SW 1271 (cell line): ENCODE measurements at regions not wholly inside any gene's neighbourhood (a gene's known extent, or its start where the extent isn't known, plus 50 kb on each side); places are given as distances from the start of the nearest gene placed in this dataset.
A peak's percentile ranks its signal among the peaks of the same experiment; 100 is the strongest.
"Not testable (repeated sequence)": the region's sequence is repeated elsewhere in the genome, so short reads cannot be mapped to it uniquely, and the experiment has no call there.

Experiments
- DNase-seq, 2 experiments: peaks; one replicate each; lab custom pipeline; 2025; lab: John Stamatoyannopoulos, UW

DNA sequence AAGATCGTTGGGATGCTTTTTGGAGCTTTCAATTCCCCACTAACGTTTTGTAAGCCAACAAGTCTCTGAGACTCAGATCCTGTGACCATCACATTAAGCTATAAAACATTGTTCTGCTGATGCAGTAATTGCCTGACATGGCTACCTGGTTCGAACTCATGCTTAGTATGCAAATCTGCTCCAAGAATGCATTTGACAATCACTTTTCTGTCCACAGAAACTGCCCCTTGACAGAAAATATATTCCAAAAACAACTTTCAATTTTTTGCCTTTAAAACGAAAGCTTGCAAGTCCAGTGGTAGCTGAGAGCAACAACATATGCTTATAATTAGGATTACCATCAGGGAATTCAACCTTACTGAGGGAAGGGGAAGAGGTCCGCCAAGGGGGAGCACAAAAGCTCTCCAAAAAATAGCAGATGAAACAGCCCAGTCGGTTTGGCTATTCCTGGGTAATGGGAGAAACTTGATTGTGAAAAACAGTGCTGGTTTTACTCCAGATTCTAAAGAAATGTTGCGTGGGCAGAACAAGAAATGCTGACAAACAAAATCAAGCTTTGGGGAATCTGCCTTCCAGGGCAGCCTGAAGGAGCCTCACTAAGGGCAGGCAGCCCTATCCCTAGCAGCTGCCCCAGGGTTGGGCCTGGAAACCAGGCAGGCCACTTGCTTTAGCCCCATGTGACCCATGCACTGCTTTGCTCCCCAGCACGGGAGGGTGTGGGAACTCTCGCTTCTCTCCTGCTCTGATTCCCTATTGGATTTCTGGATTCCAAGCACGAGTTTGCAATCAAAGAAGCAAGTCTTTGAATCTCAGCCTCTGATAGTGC is 160.7 kb upstream of the LDB2 start:
- no peak for DNase-seq

DNA sequence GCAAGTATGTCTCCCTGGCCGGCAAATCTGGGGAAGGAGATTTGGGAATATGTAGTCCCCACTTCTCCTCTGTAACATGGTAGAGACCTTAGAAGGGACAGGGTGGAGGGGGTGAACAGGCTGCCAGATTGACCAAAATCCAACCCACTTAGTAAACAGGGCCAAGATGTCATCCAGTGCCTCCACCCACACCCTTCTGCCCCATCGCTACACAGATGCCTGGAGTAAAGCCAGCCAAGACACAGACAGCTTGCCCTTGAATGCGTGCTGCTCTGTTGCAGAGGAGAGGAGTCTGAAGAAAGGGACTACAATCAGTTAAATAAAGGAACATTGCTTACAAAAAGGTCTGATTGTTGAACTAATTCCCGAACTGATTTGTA is 160.1 kb upstream of the LDB2 start:
- no peak for DNase-seq

DNA sequence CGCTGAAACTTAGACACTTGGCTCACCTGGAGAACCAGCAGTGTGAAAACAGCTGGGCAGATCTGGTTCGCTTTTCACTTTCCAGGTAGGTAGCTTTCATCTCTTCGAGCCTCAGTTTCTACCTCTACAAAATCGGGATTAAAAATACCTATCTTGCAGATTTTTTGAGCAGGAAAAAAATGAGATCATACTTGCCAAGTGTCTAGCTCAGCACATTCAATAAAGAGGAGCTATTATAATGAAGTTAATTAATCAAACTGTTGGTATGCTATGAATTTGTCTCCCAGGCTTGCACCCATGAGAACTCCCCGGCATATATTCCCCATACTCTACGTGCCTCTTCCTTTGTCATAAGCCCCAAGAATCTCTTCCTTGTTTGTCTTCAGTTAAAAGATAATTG is 158.6 kb upstream of the LDB2 start:
- DNase-seq: no peak

DNA sequence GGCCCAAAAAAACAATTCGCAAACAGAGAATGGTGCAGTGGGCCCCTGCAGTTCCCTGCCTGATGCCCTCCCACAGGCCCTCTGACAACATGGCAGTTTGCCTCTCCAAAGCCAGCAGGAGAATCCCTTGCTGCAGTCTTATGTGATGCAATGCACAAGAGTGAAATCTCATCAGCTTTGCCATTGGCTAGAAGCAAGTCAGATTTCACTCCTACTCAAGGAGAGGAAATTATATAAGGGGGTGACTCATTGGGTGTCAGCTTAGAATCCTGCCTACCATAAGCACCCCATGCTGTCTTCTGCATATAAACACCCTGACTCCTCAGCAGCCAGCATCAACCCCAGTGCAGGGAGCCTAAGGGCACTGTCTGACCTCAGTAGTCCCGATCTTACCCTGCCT is 157.3 kb upstream of the LDB2 start:
- no peak for DNase-seq

DNA sequence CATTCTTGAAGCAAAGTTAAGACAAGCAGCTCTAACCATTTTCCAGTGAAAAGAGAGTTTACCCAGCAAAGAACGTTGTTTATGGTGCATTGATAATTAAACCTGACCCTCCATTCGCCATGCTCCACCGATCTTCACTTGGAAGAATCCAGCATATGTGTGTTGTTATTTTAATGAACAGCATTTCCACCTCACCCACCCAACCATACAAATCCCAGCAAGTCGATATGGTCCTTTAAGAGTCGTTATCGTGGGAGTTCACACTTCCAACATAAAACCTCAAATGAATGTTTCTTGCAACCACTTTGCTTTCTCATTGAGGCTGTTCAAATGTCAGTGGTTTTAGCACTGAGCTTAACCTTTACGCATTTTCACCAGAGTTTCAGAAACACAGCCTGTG is 147.4 kb upstream of the LDB2 start:
- no peak for DNase-seq

DNA sequence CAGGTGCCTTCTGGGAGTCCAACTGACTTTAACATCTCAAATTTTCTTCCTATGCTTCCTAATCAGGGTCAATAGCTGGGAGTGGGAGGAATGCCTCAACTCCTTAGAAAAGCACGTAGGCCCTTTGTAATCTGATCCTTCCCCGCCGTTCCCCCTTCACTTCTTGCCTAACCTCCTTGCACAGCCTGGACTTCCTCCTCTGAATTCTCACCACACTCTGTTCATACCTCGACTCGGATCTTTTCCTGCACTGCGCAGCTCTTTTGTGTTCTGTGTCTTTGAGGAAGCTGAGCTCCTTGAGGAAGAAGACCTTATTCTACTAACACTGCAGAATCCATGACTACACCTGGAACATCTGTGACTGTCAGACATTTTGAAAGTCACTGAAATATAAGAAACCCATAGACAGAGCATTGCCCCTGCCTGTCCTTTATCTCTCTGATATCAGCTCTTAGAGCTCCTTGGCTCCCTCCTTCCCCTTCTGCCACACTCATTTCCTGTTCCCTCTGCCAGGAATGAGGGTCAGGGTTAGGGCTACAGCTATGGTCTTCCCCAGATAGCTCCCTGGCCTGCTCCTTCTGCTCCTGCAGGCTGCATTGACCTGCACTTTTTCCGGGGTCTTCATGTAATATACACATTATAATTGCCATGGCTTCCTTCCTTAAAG is 140.2 kb upstream of the LDB2 start:
- DNase-seq: no peak

DNA sequence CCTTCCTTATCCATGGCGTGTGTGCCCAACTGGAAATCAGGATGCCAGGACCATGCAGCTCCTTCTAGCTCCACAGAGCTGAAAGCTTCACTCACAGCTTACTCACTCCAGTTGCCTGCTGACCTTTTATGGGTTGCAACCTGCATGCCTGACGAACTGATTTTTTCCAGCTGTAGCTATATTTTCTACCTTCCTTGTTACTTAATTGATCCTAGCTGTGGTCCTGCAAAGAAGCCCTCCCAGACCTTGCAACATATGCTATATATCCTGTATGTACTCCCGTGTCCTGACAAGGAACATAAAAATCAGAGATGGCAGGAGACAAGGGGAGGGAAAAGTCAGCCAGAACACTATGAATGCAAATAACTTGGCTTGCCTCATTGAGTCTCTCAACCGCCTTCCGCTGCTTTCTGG is 135.3 kb upstream of the LDB2 start:
- DNase-seq: no peak

DNA sequence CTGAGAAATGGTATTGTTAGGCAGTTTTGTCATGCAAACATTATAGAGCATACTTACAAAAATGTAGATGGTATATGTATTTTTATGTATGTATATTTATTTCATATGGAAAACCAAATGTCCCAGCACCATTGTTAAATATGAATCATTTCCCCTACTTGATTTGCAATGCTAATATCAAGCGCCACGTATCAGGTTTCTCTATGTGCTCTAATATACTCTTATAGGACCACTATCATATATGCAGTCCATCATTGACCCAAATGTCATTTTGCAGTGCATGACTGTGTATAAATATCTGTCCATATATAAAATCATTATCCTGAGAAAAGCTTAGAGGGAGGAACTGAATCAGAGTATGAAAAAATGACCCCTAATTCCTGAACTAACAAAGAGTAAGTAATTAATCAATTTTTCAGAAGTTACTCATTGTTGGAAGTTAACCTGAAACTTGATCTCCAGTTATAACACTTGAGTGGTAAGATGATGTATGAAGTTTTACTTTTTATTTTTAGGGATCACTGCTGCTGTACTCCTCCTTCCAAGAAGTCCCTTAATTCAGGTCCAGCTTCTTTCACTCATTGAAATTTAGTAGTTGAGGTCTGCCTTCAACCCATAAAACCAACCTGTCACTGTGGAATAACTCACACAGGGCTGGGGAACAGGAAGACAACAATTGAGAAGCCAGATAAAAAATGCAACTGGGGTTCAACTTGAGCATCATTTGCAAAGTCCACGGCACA is 134.8 kb upstream of the LDB2 start:
- no peak for DNase-seq

DNA sequence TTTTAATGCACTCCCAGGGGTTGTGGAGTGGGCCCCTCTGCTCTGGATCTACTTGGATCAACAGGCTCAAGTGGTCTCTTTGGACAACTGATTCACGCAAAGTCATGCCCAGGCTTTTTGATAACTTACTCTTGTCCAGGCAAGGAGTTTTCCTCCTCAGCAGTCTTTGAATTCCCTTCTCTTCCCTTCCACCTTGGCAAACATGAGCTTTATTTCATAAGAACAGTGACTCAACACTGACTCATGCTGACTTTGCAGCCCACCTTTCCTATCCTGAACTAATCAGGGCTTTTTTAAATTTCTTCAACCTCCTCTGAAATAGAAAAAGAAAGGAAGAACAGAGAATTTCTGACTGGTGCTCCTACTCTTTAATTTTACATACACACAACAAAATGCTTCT is 132.1 kb upstream of the LDB2 start:
- peak; percentile 41 to 54 for DNase-seq

DNA sequence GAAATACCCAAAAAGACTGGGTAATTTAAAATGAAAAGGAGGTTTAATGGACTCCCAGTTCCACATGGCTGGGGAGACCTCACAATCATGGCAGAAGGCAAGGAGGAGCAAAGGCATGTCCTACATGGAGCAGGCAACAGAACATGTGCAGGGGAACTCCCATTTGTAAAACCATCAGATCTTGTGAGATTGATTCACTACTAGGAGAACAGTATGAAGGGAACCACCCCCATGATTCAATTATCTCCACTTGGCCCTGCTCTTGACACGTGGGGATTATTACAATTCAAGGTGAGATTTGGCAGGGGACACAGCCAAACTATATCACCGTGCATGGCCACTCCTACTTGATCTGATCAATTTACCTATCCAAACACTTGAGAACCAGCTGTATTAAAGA is 131.5 kb upstream of the LDB2 start:
- DNase-seq: no peak

DNA sequence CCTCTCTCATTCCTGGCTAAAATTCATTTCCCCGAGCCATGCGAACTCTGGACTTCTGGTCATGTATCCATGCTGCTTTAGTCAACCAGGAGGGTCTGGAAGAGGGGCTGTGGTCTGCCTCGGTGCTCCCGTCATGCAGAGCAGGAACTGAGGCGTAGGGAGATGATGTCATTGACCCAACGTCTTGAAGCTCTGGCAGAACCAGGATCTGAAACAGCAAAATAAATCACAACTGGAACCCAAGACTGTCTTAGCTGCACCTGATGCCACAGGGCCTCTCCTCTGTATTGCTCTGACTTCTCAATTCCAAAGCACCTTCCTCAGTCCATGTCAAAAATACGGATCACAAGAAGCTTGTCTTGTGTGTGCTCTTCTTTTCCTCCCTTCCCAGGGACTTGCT is 131.0 kb upstream of the LDB2 start:
- no peak for DNase-seq

DNA sequence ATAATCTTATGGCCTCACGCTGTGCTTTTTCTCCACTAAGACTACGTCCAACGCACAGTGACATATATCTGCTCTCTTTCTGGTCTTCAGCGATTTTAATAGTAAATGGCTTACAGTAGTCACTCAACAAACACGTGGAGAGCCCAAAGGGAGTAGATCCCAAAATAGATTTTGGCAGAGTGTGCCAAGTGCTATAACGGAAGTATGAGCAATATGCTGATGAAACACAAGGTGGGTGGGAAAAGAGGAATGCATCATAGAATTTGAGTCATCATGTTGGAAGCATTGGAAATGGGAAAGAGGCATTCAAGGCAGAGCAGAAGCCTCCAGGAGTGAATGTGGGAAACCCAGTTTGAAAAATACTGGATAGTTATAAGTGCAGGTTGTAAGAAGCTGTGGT is 129.1 kb upstream of the LDB2 start:
- peak; percentile 13 to 65 for DNase-seq

DNA sequence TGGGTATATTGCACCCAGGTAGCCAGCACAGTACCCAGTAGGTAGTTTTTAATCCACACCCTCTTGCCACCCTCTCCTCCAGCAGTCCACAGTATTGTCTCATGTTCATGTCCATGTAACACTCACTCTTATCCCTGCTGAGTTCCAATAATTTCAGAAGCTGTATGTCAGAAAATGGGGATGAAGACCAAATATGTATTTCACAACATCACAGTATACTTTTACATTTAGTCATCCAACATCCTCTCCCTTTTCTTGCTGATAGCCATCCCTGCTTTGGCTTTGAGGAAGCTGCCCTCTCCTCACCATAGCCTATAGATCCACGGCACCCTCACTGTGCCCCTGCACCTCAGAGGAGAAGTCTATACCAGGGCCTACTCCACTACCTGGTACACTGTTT is 126.0 kb upstream of the LDB2 start:
- no peak for DNase-seq

DNA sequence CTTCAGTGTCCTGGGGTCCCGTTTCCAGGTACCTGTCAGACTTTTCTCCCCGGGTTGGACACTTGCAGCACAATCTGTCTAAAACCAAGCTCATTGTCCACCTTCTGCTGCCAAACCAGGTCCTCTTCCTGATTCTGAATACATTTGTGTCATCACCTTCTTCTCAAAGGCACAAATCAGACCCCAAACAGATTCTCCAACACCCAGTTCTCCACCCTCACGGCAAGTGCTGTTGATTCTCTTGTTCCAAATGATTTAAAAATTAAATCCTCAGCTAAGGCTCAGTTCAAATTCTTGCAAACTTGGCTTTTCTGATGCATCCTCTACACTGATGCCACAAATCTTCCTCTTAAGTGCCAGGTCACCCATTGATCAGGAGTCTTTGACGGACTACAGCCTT is 122.5 kb upstream of the LDB2 start:
- no peak for DNase-seq

DNA sequence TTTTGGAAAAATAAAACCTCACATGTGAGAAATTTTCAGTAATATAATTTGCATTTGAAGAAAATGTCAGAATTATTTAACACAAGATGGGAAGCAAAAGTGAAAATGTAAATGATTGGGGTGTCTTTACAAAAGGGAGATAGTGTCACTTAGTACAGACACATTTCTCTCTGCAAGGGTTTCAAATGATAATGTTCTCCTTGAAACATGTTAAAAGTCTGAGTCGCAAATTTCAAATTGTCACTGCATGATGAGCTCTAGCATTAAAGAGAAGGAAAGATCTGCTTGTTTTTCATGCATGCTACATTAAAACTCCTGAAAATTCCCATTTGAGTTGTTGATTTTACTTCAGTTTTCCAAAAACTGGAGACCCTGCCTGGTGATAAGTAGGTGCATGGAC is 122.0 kb upstream of the LDB2 start:
- DNase-seq: no peak

DNA sequence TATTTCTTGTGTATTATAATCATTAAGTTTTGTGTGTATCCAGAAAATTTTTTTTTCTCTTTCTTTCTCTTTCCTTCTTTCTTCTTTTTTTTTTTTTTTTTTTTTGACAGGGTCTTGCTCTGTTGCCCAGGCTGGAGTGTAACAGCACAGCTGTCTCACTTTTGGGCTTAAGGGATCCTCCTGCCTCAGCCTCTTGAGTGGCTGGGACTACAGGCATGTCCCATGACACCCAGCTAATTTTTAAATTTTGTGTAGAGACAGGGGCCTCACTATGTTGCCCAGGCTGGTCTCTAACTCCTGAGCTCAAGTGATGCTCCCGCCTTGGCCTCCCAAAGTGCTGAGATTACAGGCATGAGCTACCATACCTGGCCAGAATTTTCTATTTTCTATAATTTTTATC is 120.2 kb upstream of the LDB2 start:
- DNase-seq: not testable (repeated sequence)

DNA sequence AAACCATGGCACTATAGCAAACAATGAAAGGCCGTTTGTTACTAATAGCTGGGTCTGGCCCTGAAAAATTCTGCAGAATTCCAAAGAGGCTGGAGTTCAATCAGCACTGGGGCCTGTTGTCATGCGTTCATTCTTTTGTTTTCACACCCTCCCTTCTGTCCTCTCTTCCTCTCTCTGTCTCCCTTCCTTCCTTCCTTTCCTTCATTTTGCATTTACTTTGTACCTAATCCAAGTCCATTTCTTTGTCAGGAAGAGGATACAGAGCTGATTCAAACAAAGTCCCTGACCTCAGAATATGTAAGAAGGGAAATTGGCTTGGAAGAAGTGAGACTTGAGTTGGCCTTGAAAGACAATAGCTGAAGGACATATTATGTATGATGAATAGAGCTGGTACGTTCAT is 119.6 kb upstream of the LDB2 start:
- DNase-seq: no peak

DNA sequence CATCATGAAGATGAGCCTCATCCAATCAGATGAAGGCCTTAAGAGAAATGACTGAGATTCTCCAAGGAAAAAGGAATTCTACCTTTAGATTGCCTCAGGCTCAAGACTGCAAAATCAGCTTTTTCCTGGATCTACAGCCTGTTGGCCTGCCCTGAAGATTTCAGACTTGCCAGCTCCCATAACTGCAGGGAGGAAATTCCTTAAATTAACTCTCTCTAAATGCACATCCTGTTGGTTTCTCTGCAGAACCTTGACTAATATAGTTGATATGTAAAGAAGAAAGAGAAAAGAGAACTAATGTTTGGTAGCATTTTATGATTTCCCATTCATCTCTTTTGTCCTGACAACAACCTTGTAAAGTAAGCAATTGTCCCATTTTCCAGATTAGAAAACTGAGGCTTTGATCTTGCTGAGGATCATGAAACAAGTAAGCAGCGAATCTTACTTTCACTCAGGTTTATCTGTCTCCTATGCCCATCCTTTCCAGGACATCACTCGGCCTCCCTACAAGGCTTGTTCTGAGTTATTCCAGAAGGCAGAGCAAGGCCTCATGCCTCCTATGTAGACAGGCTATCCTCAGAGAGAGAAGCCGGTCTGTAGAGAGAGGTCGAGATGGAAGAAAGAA is 115.0 kb upstream of the LDB2 start:
- no peak for DNase-seq

DNA sequence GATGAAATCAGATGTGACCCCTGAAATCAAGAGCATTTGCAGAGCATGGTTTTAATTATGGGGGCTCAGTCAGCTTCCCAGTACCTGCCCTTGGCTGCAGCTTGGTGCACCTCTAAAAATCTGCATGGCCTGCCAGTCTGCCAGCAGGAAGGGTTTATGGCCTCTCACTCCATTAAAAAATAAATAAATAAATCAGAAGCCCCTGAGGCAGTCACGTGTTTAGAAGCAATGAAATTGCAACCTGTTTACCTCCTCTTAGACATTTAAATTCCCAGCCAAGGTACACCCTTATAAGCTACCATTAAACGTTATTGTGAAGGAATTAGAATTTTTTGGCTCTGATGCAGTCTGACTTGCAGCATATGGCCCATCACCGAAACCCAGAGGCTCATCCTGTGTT is 114.0 kb upstream of the LDB2 start:
- no peak for DNase-seq

DNA sequence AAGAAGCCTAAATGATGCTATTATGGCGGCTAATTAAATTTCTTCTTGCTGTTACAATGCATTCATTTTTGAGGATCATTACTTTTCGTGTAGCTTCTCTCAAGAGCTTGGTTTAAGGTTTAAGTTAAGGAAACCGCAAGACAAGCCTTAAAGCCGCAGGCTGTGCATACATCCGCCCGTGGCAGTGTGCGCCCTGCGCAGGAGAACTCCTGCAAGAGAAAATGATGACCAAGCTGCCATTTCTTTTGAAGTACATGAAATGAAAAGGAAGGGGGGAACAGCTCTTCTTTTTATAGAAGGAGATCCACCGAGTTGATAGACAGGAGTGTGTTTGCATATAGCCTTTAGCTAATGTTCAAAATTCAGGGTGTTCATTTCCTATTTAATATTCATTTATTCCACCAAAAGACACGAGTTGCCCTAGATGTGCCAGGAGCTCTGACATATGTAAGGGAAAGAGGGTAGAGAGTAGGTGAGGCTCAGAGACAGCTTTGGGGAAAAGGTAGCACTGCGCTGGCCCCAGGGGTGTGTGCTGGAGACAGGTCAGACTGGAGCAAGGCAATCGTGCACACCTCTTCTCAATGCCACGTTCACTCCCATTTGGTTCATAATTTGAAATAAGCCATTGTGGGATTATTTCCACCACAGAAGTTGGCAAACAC is 112.1 kb upstream of the LDB2 start:
- no peak for DNase-seq

DNA sequence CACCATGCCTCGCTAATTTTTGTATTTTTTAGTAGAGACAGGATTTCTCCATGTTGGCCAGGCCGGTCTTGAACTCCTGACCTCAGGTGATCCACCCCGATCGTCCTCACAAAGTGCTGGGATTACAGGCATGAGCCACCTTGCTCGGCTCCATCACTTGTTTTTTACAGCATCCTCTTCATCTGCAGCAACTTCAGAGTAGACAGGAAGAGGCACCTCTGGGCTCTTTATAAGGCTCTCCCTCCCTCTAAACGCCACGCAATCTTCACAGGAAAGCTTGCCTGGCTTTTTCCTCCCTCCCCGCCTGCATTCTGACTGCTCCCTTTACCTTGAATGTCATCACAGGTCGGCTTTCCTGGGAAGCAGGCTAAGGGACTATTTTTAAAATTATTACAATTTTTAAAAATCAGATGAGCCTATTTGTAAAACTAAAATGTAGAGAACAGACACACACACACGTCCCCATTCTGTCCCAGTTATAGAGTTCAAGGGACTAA is 111.5 kb upstream of the LDB2 start:
- no peak for DNase-seq

DNA sequence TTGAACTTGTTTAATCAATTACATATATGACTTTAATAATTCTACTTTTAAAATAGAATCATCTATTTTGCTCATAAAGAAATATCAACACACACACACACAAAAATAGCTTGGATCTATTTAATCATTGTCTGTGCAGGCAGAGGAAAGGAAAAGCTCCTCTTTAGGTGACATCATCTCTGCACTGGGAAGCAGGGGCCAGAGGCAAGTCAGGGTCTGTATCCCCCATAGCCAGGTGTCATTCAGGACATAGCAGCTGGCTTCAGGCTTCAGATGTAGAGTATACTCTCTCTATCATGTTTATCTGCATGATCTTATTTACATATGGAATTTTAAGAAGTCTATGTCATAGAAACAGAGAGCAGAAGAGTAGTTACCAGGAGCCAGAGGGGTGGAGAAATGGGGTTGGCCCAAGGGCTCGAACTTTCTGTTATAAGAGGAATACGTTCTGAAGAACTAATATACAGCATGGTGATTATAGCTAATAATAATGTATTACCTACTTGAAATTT is 110.4 kb upstream of the LDB2 start:
- no peak for DNase-seq
